ENCODE measurements at regions not wholly inside any gene's neighbourhood (a gene's known extent, or its start where the extent isn't known, plus 50 kb on each side); places are given as distances from the start of the nearest gene placed in this dataset.

DNA sequence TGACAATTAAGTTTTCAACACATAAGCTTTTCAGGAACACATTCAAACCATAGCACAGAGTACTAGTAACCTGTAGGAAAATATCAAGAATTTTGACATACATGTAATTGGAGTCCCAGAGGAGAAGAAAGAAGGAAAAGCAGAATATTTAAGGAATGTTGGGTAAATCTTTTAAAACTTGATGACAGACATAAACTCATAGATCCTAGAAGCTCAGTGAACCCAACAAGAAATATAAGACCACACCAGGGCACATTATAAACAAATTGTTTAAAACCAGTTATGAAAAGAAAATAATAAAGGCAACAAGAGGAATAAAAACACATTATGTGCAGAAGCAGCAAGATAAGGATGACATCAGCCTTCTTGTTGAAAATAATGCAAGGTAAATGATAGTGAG lies 151.5 kb upstream of the ATXN1 start:
- DNase-seq (no peak), ATAC-seq (no peak)
- no peaks in the 10 kb centered on the region for H3K27me3 ChIP-seq
- TF ChIP-seq, protein P1, sequence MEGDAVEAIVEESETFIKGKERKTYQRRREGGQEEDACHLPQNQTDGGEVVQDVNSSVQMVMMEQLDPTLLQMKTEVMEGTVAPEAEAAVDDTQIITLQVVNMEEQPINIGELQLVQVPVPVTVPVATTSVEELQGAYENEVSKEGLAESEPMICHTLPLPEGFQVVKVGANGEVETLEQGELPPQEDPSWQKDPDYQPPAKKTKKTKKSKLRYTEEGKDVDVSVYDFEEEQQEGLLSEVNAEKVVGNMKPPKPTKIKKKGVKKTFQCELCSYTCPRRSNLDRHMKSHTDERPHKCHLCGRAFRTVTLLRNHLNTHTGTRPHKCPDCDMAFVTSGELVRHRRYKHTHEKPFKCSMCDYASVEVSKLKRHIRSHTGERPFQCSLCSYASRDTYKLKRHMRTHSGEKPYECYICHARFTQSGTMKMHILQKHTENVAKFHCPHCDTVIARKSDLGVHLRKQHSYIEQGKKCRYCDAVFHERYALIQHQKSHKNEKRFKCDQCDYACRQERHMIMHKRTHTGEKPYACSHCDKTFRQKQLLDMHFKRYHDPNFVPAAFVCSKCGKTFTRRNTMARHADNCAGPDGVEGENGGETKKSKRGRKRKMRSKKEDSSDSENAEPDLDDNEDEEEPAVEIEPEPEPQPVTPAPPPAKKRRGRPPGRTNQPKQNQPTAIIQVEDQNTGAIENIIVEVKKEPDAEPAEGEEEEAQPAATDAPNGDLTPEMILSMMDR (IDR thresholded peaks at IDR 0.05) = no peak
- intact Hi-C loops (cut with DNase I) = no loop called here
- H3K4me1 ChIP-seq = no peaks in the 10 kb centered on the region
- no peak overlapping the region for H3K4me3 ChIP-seq
- H3K9me3 ChIP-seq = peaks cover 14% of the 10 kb centered on the region
- no peak overlapping the region for H3K27ac ChIP-seq
- H3K36me3 ChIP-seq = no peaks in the 10 kb centered on the region

- Histone ChIP-seq H3K36me3 (no peaks in the 10 kb centered on the region), H3K27ac (no peak overlapping the region), H3K4me3 (no peak overlapping the region), H3K4me1 (no peaks in the 10 kb centered on the region), H3K27me3 (no peaks in the 10 kb centered on the region), H3K9me3 (peaks cover 14% of the 10 kb centered on the region)
- intact Hi-C loops (cut with DNase I) = no loop called here
- TF ChIP-seq, protein P1 (IDR thresholded peaks at IDR 0.05) = no peak
- DNase-seq (no peak), ATAC-seq (no peak)
Measured at GRCh38 chr6:16911088-16911487, 149.8 kb upstream of the ATXN1 start.

DNA sequence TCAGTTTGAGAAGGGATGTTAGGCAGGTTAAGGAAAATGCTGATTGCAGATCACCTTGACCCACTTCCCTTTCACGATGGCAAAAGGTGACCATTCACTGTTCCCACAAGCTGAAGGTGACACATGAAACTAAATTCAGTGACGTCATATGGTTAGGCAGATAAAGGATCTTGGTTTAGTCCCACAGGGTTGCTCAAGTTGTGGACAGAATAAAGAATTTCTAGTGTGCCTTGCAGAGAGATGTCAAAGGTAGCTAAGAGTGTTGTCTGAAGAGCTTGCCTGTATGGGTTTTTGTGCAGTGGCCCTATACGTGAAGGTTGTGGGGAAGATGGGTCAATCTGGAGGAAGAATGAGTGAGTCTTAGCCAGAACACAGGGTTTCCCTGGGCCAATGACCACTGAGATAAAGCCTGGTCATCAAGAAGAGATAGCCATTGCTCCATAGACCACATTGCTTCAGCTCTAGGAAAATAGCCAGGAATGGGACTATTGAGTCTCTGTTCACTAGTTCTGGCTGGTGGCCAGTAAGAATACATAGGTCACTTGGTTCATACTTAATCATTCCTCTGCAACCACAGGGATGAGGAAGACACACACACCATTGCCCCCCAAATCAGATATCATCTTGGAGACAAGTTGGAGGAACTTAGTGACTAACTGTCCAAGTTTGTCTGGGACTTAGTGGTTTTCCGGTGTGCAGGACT lies 148.5 kb upstream of the ATXN1 start:
- TF ChIP-seq, protein P1 (IDR thresholded peaks at IDR 0.05) = no peak
- H3K27me3 ChIP-seq = no peaks in the 10 kb centered on the region
- H3K27ac ChIP-seq = no peak overlapping the region
- DNase-seq (no peak), ATAC-seq (no peak)
- intact Hi-C loops (cut with DNase I) = no loop called here
- H3K36me3 ChIP-seq = no peaks in the 10 kb centered on the region
- no peak overlapping the region for H3K4me3 ChIP-seq
- H3K9me3 ChIP-seq = peaks cover 14% of the 10 kb centered on the region
- H3K4me1 ChIP-seq = no peaks in the 10 kb centered on the region

DNA sequence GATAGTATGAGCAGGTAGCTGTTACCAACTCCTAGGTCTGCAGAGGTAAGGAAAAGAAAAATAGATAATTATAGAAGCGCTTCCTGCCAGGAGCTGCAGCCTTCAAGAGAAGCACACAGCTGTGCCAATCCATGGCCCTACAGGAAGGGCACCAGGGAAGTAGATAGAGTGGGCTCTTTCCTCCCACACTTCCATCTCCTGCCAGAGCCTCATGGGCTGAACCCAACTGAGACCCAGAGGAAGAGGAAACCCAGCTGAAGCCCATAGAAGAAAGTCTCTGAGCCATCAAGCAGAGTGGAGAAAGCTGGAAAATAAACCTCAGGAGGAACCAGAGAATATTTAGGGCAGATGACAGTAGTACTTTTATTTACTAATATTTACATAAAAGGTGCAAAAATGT lies 146.7 kb upstream of the ATXN1 start:
- DNase-seq (no peak), ATAC-seq (no peak)
- Histone ChIP-seq H3K9me3 (no peaks in the 10 kb centered on the region), H3K36me3 (no peaks in the 10 kb centered on the region), H3K4me1 (no peaks in the 10 kb centered on the region), H3K27ac (no peak overlapping the region), H3K4me3 (no peak overlapping the region), H3K27me3 (no peaks in the 10 kb centered on the region)
- TF ChIP-seq, protein P1 (IDR thresholded peaks at IDR 0.05) = no peak
- intact Hi-C loops (cut with DNase I) = no loop called here

- TF ChIP-seq, protein P1 (IDR thresholded peaks at IDR 0.05) = no peak
- intact Hi-C loops (cut with DNase I) = no loop called here
- no peak overlapping the region for H3K27ac ChIP-seq
- no peak overlapping the region for H3K4me3 ChIP-seq
- DNase-seq (no peak), ATAC-seq (no peak)
- H3K36me3 ChIP-seq = no peaks in the 10 kb centered on the region
- H3K9me3 ChIP-seq = no peaks in the 10 kb centered on the region
- no peaks in the 10 kb centered on the region for H3K27me3 ChIP-seq
- H3K4me1 ChIP-seq = no peaks in the 10 kb centered on the region
Measured at GRCh38 chr6:16904957-16905356, 143.7 kb upstream of the ATXN1 start.

DNA sequence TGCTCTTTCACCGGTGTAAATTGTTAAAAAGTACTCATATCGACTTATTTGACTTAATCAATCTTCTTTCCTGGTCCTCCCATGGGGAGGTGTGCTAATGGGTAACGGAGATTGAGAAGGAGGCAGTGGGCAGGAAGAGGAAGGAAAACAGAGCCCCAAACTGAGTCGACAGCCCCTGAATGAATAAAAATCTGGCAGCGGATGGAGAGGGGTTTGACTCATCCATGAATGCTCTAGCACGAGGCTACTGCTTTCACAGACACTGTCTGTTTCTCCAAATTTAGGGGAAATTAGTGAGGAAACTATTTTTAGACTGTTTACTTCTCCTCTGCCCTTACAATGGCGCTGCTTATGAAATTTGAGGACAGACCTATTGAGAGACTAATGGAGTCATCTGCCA lies 142.2 kb upstream of the ATXN1 start:
- no peaks in the 10 kb centered on the region for H3K36me3 ChIP-seq
- TF ChIP-seq, protein P1 (IDR thresholded peaks at IDR 0.05) = no peak
- H3K4me3 ChIP-seq = no peak overlapping the region
- H3K27ac ChIP-seq = no peak overlapping the region
- DNase-seq = no peak
- intact Hi-C loops (cut with DNase I) = no loop called here
- no peaks in the 10 kb centered on the region for H3K9me3 ChIP-seq
- H3K27me3 ChIP-seq = no peaks in the 10 kb centered on the region
- no peaks in the 10 kb centered on the region for H3K4me1 ChIP-seq
- ATAC-seq = peak; percentile 80
